NT2/D1 (cell line): ENCODE measurements at regions not wholly inside any gene's neighbourhood (a gene's known extent, or its start where the extent isn't known, plus 50 kb on each side); places are given as distances from the start of the nearest gene placed in this dataset.

Source experiments
- SUZ12 ChIP-seq: IDR thresholded peaks from 2 replicates; pipeline ENCODE4 v1.6.1; 2011; ENCODE audit not compliant: insufficient read length, insufficient read depth; ENCODE audit errors: extremely low read depth
- ZNF274 ChIP-seq: IDR thresholded peaks from 2 replicates; pipeline ENCODE4 v1.6.1; 2011; ENCODE audit warnings: mild to moderate bottlenecking, low read depth, low read length

GRCh38 chr18:8556424-8556823, 52.8 kb upstream of the RAB12 start:
- TF ChIP-seq SUZ12 (no peak), ZNF274 (no peak)
